ENCODE measurements at regions not wholly inside any gene's neighbourhood (a gene's known extent, or its start where the extent isn't known, plus 50 kb on each side); places are given as distances from the start of the nearest gene placed in this dataset.

DNA sequence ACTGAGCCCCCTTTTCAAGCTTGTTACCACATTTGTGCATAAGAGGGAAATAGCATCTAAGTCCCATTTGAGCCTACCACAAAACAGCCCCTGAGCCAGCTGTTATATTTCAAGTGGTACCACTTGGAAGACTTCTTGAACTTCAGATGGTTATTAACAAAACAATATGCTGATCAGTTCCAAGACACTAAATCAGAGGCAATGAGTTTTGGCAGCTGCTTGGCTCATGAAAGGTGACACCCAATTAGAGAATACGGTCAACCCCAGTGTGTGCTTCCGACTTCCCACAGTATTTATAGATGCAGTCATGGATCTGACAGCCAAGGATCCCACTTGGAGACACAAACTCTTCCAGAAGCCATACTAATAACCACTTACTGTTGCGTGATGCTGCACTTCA is 469.6 kb upstream of the PPP2R3A start:
- TF ChIP-seq REST (IDR thresholded peaks at IDR 0.05; ENCODE audit: low read depth) (no peak), YY1 (IDR thresholded peaks at IDR 0.05; ENCODE audit: low read depth) (no peak), MAX (IDR thresholded peaks at IDR 0.05) (no peak), CREB1 (IDR thresholded peaks at IDR 0.05; ENCODE audit: low read depth) (no peak), NFIC (IDR thresholded peaks at IDR 0.05) (no peak), TAF1 (IDR thresholded peaks at IDR 0.05; ENCODE audit: low read depth) (no peak), RAD21 (IDR thresholded peaks at IDR 0.05; ENCODE audit: low read depth) (no peak), USF1 (IDR thresholded peaks at IDR 0.05) (no peak), FOXM1 (IDR thresholded peaks at IDR 0.05; ENCODE audit: borderline replicate concordance, low read depth) (no peak), EP300 (IDR thresholded peaks at IDR 0.05; ENCODE audit: borderline replicate concordance) (no peak), CEBPB (IDR thresholded peaks at IDR 0.05) (no peak)

- no peak for TF ChIP-seq TCF12 (IDR thresholded peaks at IDR 0.05; ENCODE audit: low read depth)
Observed at GRCh38 chr3:135497979-135498378, 467.5 kb upstream of the PPP2R3A start.

DNA sequence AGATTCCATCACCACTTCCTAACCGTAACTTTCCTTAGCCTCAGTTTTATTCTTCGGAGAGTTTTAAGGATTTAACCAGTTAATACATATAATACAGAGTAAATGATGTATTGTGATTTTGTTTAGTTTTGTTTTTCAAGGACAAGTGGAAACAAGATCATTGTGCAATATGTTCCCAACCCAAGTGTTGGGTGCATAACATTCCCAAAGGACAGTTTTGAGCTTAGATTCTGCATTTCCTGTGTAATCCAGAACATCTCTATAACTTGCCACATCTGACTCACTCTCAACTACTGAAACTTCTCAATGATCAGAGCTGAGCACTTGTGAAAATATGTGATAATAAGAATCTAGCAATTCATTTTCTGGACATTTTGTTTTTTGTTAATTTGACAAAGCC is 466.1 kb upstream of the PPP2R3A start:
- no peak for TF ChIP-seq FOXM1 (IDR thresholded peaks at IDR 0.05; ENCODE audit: borderline replicate concordance, low read depth)
- TF ChIP-seq CEBPB (IDR thresholded peaks at IDR 0.05), result no peak
- no peak for TF ChIP-seq EP300 (IDR thresholded peaks at IDR 0.05; ENCODE audit: borderline replicate concordance)
- no peak for TF ChIP-seq MAX (IDR thresholded peaks at IDR 0.05)
- TF ChIP-seq EGR1 (IDR thresholded peaks at IDR 0.05), result no peak
- no peak for TF ChIP-seq TCF12 (IDR thresholded peaks at IDR 0.05; ENCODE audit: low read depth)
- no peak for TF ChIP-seq USF1 (IDR thresholded peaks at IDR 0.05)
- TF ChIP-seq RAD21 (IDR thresholded peaks at IDR 0.05; ENCODE audit: low read depth), result no peak

DNA sequence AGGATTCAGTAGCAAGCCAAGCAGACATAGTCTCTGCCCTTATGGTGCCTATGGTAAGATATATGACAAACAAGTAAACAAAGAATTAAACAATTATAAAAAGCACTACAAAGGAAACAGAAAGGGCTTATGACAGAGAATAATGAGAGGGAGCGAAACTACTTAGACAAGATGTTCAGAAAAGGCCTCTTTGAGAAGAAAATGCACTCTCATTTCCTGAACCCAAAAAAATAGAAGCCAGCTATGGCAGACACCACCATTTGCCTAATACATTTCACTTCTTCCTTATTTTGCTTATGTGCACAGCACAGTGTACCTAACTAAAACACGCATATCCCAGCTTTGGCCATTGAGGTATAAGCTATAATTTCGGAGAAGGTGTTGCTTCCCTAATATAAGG is 465.5 kb upstream of the PPP2R3A start:
- TF ChIP-seq CREB1 (IDR thresholded peaks at IDR 0.05; ENCODE audit: low read depth) (no peak), EGR1 (IDR thresholded peaks at IDR 0.05) (no peak), TAF1 (IDR thresholded peaks at IDR 0.05; ENCODE audit: low read depth) (no peak), ZBTB7A (IDR thresholded peaks at IDR 0.05; ENCODE audit: low read depth) (no peak), TCF12 (IDR thresholded peaks at IDR 0.05; ENCODE audit: low read depth) (no peak)

GRCh38 chr3:135503065-135503759 is 462.3 kb upstream of the PPP2R3A start:
- no peak for TF ChIP-seq REST (IDR thresholded peaks at IDR 0.05; ENCODE audit: low read depth)

DNA sequence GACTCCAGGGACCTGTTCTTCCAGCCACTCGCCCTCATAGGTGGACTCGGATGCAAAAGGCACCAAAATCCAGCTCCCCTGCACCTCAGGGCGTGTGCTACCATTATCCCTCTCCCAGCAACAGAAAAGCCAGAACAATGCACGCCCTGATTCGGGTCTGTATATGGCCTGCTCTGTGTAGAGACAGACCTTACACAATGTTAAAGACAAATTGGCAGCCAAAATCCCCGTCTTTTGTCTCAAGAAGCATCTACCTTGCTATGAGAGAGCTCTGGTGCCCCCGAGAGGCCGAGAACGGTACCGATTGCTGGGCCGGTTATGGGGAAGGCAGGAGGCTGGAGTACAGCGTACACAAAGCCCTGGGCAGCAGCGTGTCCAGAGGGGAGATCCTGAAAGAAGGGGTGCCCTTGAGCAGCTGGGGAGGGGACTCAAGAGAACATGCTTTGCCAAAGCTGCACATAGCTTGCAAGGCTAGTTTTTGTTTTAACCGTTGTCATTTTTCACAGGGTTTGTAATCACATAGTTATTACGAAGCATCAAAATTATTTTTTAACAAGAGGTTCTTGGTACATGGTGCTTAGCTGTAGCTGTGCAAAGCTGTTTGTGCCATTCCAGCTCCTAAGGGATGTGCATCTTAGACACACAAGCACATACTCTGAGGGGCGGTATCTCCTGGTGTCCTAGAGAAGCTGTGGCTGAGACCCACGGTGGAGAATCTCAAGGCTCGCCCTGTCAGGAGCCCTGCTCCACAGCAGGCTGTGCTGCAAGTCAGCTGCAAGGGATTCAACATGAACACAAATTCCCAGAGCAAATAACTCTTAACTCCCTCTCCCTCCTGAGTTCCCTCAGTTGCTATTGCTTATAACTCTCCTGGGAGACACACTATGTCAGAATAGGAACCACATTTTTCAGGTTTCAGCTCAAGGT is 461.5 kb upstream of the PPP2R3A start:
- TF ChIP-seq ZBTB7A (IDR thresholded peaks at IDR 0.05; ENCODE audit: low read depth), result no peak
- TF ChIP-seq RAD21 (IDR thresholded peaks at IDR 0.05; ENCODE audit: low read depth), result peak; percentile 73
- no peak for TF ChIP-seq EP300 (IDR thresholded peaks at IDR 0.05; ENCODE audit: borderline replicate concordance)
- TF ChIP-seq FOXM1 (IDR thresholded peaks at IDR 0.05; ENCODE audit: borderline replicate concordance, low read depth), result no peak
- TF ChIP-seq TAF1 (IDR thresholded peaks at IDR 0.05; ENCODE audit: low read depth), result no peak

Data from Ishikawa (cell line).